Ishikawa (cell line): ENCODE measurements at regions not wholly inside any gene's neighbourhood (a gene's known extent, or its start where the extent isn't known, plus 50 kb on each side); places are given as distances from the start of the nearest gene placed in this dataset.

Experiments
- CEBPB ChIP-seq: IDR thresholded peaks from 2 replicates; pipeline ENCODE4 v1.6.1; 2012
- CREB1 ChIP-seq: IDR thresholded peaks from 2 replicates; pipeline ENCODE4 v1.6.1; 2012; ENCODE audit warnings: low read depth
- EGR1 ChIP-seq: IDR thresholded peaks from 2 replicates; pipeline ENCODE4 v1.6.1; 2012
- EP300 ChIP-seq: IDR thresholded peaks from 2 replicates; pipeline ENCODE4 v1.6.1; 2012; ENCODE audit warnings: borderline replicate concordance
- FOXM1 ChIP-seq: IDR thresholded peaks from 2 replicates; pipeline ENCODE4 v1.6.1; 2012; ENCODE audit warnings: low read depth, borderline replicate concordance
- MAX ChIP-seq: IDR thresholded peaks from 2 replicates; pipeline ENCODE4 v1.6.1; 2012
- NFIC ChIP-seq: IDR thresholded peaks from 2 replicates; pipeline ENCODE4 v1.6.1; 2012
- RAD21 ChIP-seq: IDR thresholded peaks from 2 replicates; pipeline ENCODE4 v1.6.1; 2012; ENCODE audit warnings: low read depth
- REST ChIP-seq: IDR thresholded peaks from 2 replicates; pipeline ENCODE4 v1.6.1; 2012; ENCODE audit warnings: low read depth, mild to moderate bottlenecking
- TAF1 ChIP-seq: IDR thresholded peaks from 2 replicates; pipeline ENCODE4 v1.6.1; 2012; ENCODE audit warnings: low read depth, mild to moderate bottlenecking
- TCF12 ChIP-seq: IDR thresholded peaks from 2 replicates; pipeline ENCODE4 v1.6.1; 2012; ENCODE audit warnings: low read depth
- TEAD4 ChIP-seq: IDR thresholded peaks from 2 replicates; pipeline ENCODE4 v1.6.1; 2012
- USF1 ChIP-seq: IDR thresholded peaks from 2 replicates; pipeline ENCODE4 v1.6.1; 2012
- YY1 ChIP-seq: IDR thresholded peaks from 2 replicates; pipeline ENCODE4 v1.6.1; 2012; ENCODE audit warnings: low read depth
- ZBTB7A ChIP-seq: IDR thresholded peaks from 2 replicates; pipeline ENCODE4 v1.6.1; 2012; ENCODE audit warnings: low read depth

DNA sequence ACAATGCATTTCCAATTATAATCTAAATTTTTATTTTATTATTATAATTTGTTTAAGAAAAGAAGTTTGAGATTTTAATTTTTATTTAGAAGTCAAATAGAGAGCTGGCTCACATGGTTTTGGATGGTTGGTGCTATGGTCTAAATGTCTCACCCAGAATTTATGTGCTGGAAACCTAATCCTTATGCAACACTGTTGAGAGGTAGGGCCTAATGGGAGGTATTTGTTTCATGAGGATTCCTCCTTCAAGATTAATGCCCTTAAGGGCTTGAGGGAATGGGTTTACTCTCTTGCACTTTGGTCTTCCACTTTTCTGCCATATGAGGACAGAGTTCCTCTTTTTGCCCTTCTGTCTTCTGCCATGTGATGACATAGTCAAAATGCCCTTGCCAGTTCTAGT, 960.5 kb upstream of the IGFBP7 start:
- no peak for TF ChIP-seq FOXM1
- TF ChIP-seq NFIC, result no peak
- TF ChIP-seq YY1, result no peak
- TF ChIP-seq EP300, result no peak
- no peak for TF ChIP-seq CEBPB
- TF ChIP-seq CREB1, result no peak
- no peak for TF ChIP-seq RAD21
- TF ChIP-seq TAF1, result no peak
- TF ChIP-seq EGR1, result no peak
- TF ChIP-seq USF1, result no peak
- no peak for TF ChIP-seq REST
- no peak for TF ChIP-seq TEAD4
- no peak for TF ChIP-seq ZBTB7A

- TF ChIP-seq CEBPB (no peak), TCF12 (no peak), EP300 (no peak), MAX (no peak), RAD21 (no peak), TEAD4 (no peak), REST (no peak)
Measured at GRCh38 chr4:58064653-58065052, 954.5 kb upstream of the IGFBP7 start.

GRCh38 chr4:58063404-58064160, 953.4 kb upstream of the IGFBP7 start:
- TF ChIP-seq REST, result peak; percentile 19; the same call in 1 of the 2 replicates
- TF ChIP-seq CREB1, result no peak

- TF ChIP-seq MAX, result no peak
- no peak for TF ChIP-seq EGR1
- TF ChIP-seq RAD21, result peak; percentile 31; the same call in 1 of the 2 replicates
Measured at GRCh38 chr4:58061967-58062366, 951.8 kb upstream of the IGFBP7 start.

GRCh38 chr4:58050439-58050838, 940.3 kb upstream of the IGFBP7 start:
- TF ChIP-seq USF1 (no peak), ZBTB7A (no peak), MAX (no peak), TEAD4 (no peak), CEBPB (no peak), RAD21 (no peak), TAF1 (no peak), NFIC (no peak), REST (no peak), CREB1 (no peak), YY1 (no peak), EP300 (no peak), TCF12 (no peak), EGR1 (no peak), FOXM1 (no peak)
